ENCODE measurements at regions not wholly inside any gene's neighbourhood (a gene's known extent, or its start where the extent isn't known, plus 50 kb on each side); places are given as distances from the start of the nearest gene placed in this dataset.

- POLR2A ChIA-PET, result no interaction called here
- WGBS (ENCODE audit: low lambda C conversion rate), result 4% methylated on average over 3 of the region's 3 CpGs
- Histone ChIP-seq H2AFZ (ENCODE audit: low read length) (no peak overlapping the region), H3K9ac (ENCODE audit: insufficient read depth, low read depth, low read length) (no peak overlapping the region), H3K4me2 (ENCODE audit: low read depth, low read length) (no peak overlapping the region), H3K36me3 (replicated peaks in 1 of 2; ENCODE audit: control insufficient read depth in 1 of 2, insufficient read depth in 2 of 2, low read length in 2 of 2) (no peaks in the 10 kb centered on the region), H3K79me2 (ENCODE audit: insufficient read depth, low read length) (no peaks in the 10 kb centered on the region), H3K4me3 (replicated peaks in 1 of 3; ENCODE audit: insufficient read depth in 1 of 3, low read depth in 2 of 3, low read length in 3 of 3) (no peak overlapping the region), H3K9me3 (ENCODE audit: low read length) (no peaks in the 10 kb centered on the region), H3K4me1 (ENCODE audit: insufficient read depth, low read length) (no peaks in the 10 kb centered on the region), H4K20me1 (ENCODE audit: insufficient read depth, low read length) (peaks cover 4% of the 10 kb centered on the region; the same call in 1 of the 2 replicates), H3K27me3 (ENCODE audit: control insufficient read depth in 1 of 2, insufficient read depth in 2 of 2, low read length in 2 of 2) (peaks cover 5 to 27% of the 10 kb centered on the region in 2 experiments; a peak in 3 of 5 replicates), H3K27ac (ENCODE audit: extremely low read length, insufficient read depth, low read length) (no peak overlapping the region)
- no TSS peak for BruUV-seq (replicated peaks)
- TF ChIP-seq CREB1 (IDR thresholded peaks at IDR 0.05) (peak; percentile 22; the same call in 1 of the 2 replicates), CREB1 (CRISPR knock-in tag; IDR thresholded peaks at IDR 0.05) (no peak), RNF2 (conservative IDR thresholded peaks at IDR 0.05; ENCODE audit: low read depth) (no peak)
- CTCF ChIA-PET (ENCODE audit: low intra/inter-chr PET ratio, low total read pairs), result no interaction called here
- ATAC-seq, result no peak
- intact Hi-C loops (cut with micrococcal nuclease; ENCODE audit: unreplicated experiment), result no loop called here
- in situ Hi-C loops (cut with HindIII; ENCODE audit: extremely low pct_ligation_motif_present, low pct_unique_long_range_greater_than_20kb), result no loop called here
- DNase-seq (ENCODE audit: low spot score), result no peak
- no peak for FAIRE-seq
Observed at GRCh38 chr22:49645257-49645656, 182.4 kb downstream of the BRD1 start.

DNA sequence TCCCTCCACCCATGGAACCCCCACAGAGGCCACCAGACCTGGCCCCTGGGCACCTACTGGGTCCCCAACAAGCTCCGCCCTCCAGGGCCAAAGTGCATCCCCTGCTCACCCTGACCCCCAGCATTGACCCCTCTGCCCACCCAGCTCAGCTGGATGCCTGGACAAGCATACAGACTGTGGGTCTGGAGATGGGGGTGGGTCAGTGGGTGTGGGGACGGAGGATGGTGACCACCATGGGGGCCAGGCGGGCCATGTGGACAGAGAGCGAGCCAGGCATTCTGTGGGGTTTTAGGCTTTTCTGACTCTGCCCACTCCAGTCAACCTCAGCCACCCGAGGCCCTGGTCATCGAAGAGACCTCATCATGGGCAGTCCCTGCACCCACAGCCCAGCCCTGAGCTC is 183.7 kb downstream of the BRD1 start:
- Histone ChIP-seq H4K20me1 (ENCODE audit: insufficient read depth, low read length) (peaks cover 7% of the 10 kb centered on the region; the same call in 1 of the 2 replicates), H3K9ac (ENCODE audit: insufficient read depth, low read depth, low read length) (no peak overlapping the region), H3K4me2 (ENCODE audit: low read depth, low read length) (no peak overlapping the region), H3K9me3 (ENCODE audit: low read length) (no peaks in the 10 kb centered on the region), H3K27ac (ENCODE audit: extremely low read length, insufficient read depth, low read length) (no peak overlapping the region), H3K27me3 (ENCODE audit: control insufficient read depth in 1 of 2, insufficient read depth in 2 of 2, low read length in 2 of 2) (peaks cover 5 to 27% of the 10 kb centered on the region in 2 experiments; a peak in 3 of 5 replicates), H3K4me1 (ENCODE audit: insufficient read depth, low read length) (no peaks in the 10 kb centered on the region), H3K79me2 (ENCODE audit: insufficient read depth, low read length) (no peaks in the 10 kb centered on the region), H3K36me3 (replicated peaks in 1 of 2; ENCODE audit: control insufficient read depth in 1 of 2, insufficient read depth in 2 of 2, low read length in 2 of 2) (no peaks in the 10 kb centered on the region), H2AFZ (ENCODE audit: low read length) (no peak overlapping the region), H3K4me3 (replicated peaks in 1 of 3; ENCODE audit: insufficient read depth in 1 of 3, low read depth in 2 of 3, low read length in 3 of 3) (no peak overlapping the region)
- DNase-seq (ENCODE audit: low spot score) (no peak), ATAC-seq (no peak), FAIRE-seq (no peak)
- WGBS (ENCODE audit: low lambda C conversion rate), result 13% methylated on average over 5 of the region's 6 CpGs
- BruUV-seq (replicated peaks), result no TSS peak
- CTCF ChIA-PET (ENCODE audit: low intra/inter-chr PET ratio, low total read pairs), result no interaction called here
- in situ Hi-C loops (cut with HindIII; ENCODE audit: extremely low pct_ligation_motif_present, low pct_unique_long_range_greater_than_20kb) (no loop called here), intact Hi-C loops (cut with micrococcal nuclease; ENCODE audit: unreplicated experiment) (no loop called here)
- POLR2A ChIA-PET, result no interaction called here
- TF ChIP-seq SYNCRIP (IDR thresholded peaks at IDR 0.05; ENCODE audit: insufficient read depth, low read depth, low read length) (no peak), ZNF570 (CRISPR knock-in tag; IDR thresholded peaks at IDR 0.05; ENCODE audit: borderline replicate concordance) (no peak)

Data from HepG2 (cell line).